RPMI8226 (cell line): ENCODE measurements at regions not wholly inside any gene's neighbourhood (a gene's known extent, or its start where the extent isn't known, plus 50 kb on each side); places are given as distances from the start of the nearest gene placed in this dataset.
"Not testable (repeated sequence)": the region's sequence is repeated elsewhere in the genome, so short reads cannot be mapped to it uniquely, and the experiment has no call there.

Source experiments
- DNase-seq: peaks from one replicate; pipeline ENCODE4 v3.0.0-alpha.2; 2015

GRCh38 chr6:100223952-100224351 lies 229.9 kb upstream of the MCHR2 start:
- DNase-seq: not testable (repeated sequence)

- no peak for DNase-seq
Observed at GRCh38 chr6:100220543-100220942, 226.5 kb upstream of the MCHR2 start.

GRCh38 chr6:100217225-100218012 lies 223.4 kb upstream of the MCHR2 start:
- DNase-seq: no peak

- no peak for DNase-seq
Observed at GRCh38 chr6:100216760-100217159, 222.7 kb upstream of the MCHR2 start.

GRCh38 chr6:100212131-100212530 lies 218.1 kb upstream of the MCHR2 start:
- no peak for DNase-seq

GRCh38 chr6:100210137-100211117 lies 216.4 kb upstream of the MCHR2 start:
- no peak for DNase-seq

GRCh38 chr6:100209323-100210136 lies 215.5 kb upstream of the MCHR2 start:
- no peak for DNase-seq

GRCh38 chr6:100203400-100203799 lies 209.4 kb upstream of the MCHR2 start:
- DNase-seq: no peak

GRCh38 chr6:100202417-100203194 lies 208.6 kb upstream of the MCHR2 start:
- no peak for DNase-seq

- DNase-seq: not testable (repeated sequence)
Observed at GRCh38 chr6:100196214-100196982, 202.4 kb upstream of the MCHR2 start.

- DNase-seq: not testable (repeated sequence)
Observed at GRCh38 chr6:100195244-100195643, 201.2 kb upstream of the MCHR2 start.

- no peak for DNase-seq
Observed at GRCh38 chr6:100194535-100194934, 200.5 kb upstream of the MCHR2 start.

GRCh38 chr6:100188754-100189153 lies 194.7 kb upstream of the MCHR2 start:
- DNase-seq: no peak

- no peak for DNase-seq
Observed at GRCh38 chr6:100186552-100186951, 192.5 kb upstream of the MCHR2 start.

- no peak for DNase-seq
Observed at GRCh38 chr6:100185615-100186014, 191.6 kb upstream of the MCHR2 start.

- DNase-seq: no peak
Observed at GRCh38 chr6:100184473-100184872, 190.4 kb upstream of the MCHR2 start.

GRCh38 chr6:100182313-100182712 lies 188.3 kb upstream of the MCHR2 start:
- no peak for DNase-seq

GRCh38 chr6:100181309-100181708 lies 187.3 kb upstream of the MCHR2 start:
- no peak for DNase-seq

GRCh38 chr6:100179576-100179975 lies 185.6 kb upstream of the MCHR2 start:
- DNase-seq: no peak

- no peak for DNase-seq
Observed at GRCh38 chr6:100177956-100178355, 183.9 kb upstream of the MCHR2 start.
